CD14-positive monocyte (primary cell): ENCODE measurements at regions not wholly inside any gene's neighbourhood (a gene's known extent, or its start where the extent isn't known, plus 50 kb on each side); places are given as distances from the start of the nearest gene placed in this dataset.

Experiments
- DNase-seq, 3 donors: peaks; one replicate each; pipeline ENCODE4 v3.0.0-alpha.2; 2011 to 2022
- H2AFZ ChIP-seq: 2 replicates; pipeline ENCODE4 v1.6.0; 2012; ENCODE audit warnings: mild to moderate bottlenecking, low read depth, low read length, inconsistent platforms; ENCODE audit not compliant: insufficient read depth, poor library complexity, severe bottlenecking
- H3K27ac ChIP-seq, 2 donors: 1 replicate in 1 of 2; 2 replicates in 1 of 2; pipeline ENCODE4 v1.5.1; 2012 to 2013; ENCODE audit warnings: low read length in 2 of 2, control low read depth in 1 of 2, inconsistent platforms in 1 of 2, low read depth in 1 of 2, mild to moderate bottlenecking in 1 of 2
- H3K27me3 ChIP-seq, 2 donors: one replicate each; pipeline versions ENCODE4 v1.6.0 to v1.6.1; 2011 to 2013; ENCODE audit warnings: low read length in 2 of 2; ENCODE audit not compliant: control insufficient read depth in 2 of 2, insufficient read depth in 2 of 2
- H3K36me3 ChIP-seq, 2 donors: replicated peaks in 1 of 2; 1 replicate in 1 of 2; 2 replicates in 1 of 2; pipeline versions ENCODE4 v1.5.1 to v1.6.1; 2012 to 2013; ENCODE audit warnings: low read length in 2 of 2, control low read depth in 1 of 2, inconsistent platforms in 1 of 2, mild to moderate bottlenecking in 1 of 2; ENCODE audit not compliant: insufficient read depth in 2 of 2, control insufficient read depth in 1 of 2
- H3K4me1 ChIP-seq, 2 donors: 1 replicate in 1 of 2; 2 replicates in 1 of 2; pipeline versions ENCODE4 v1.5.1 to v1.6.1; 2012 to 2013; ENCODE audit warnings: low read length in 2 of 2, control low read depth in 1 of 2, inconsistent platforms in 1 of 2, mild to moderate bottlenecking in 1 of 2, moderate library complexity in 1 of 2; ENCODE audit not compliant: insufficient read depth in 2 of 2, control insufficient read depth in 1 of 2
- H3K4me2 ChIP-seq: replicated peaks from 2 replicates; pipeline ENCODE3; 2012; ENCODE audit warnings: low read length, moderate library complexity, mild to moderate bottlenecking; ENCODE audit not compliant: poor library complexity, severe bottlenecking; ENCODE audit errors: extremely low read depth
- H3K4me3 ChIP-seq, 3 experiments: fragments of 200-600 bp in 1 of 3; sonication (generic) in 1 of 3; replicated peaks in 1 of 3; 1 replicate in 2 of 3; 2 replicates in 1 of 3; pipeline ENCODE4 v1.5.1; 2011 to 2013; ENCODE audit warnings: low read length in 3 of 3, mild to moderate bottlenecking in 3 of 3, control low read depth in 2 of 3, low read depth in 2 of 3, inconsistent platforms in 1 of 3, moderate library complexity in 1 of 3
- H3K79me2 ChIP-seq: 2 replicates; pipeline ENCODE4 v1.6.0; 2012; ENCODE audit warnings: mild to moderate bottlenecking, control low read depth, inconsistent platforms, low read length, moderate library complexity; ENCODE audit not compliant: insufficient read depth
- H3K9ac ChIP-seq: 2 replicates; pipeline ENCODE4 v1.6.0; 2017; ENCODE audit warnings: low read length, mild to moderate bottlenecking; ENCODE audit not compliant: insufficient read depth, poor library complexity, severe bottlenecking
- H3K9me3 ChIP-seq, 2 donors: replicated peaks in 1 of 2; 1 replicate in 1 of 2; 2 replicates in 1 of 2; pipeline versions ENCODE4 v1.5.1 to v1.6.1; 2012 to 2013; ENCODE audit warnings: low read length in 2 of 2, control low read depth in 1 of 2; ENCODE audit not compliant: control insufficient read depth in 1 of 2, insufficient read depth in 1 of 2
- H4K20me1 ChIP-seq: 2 replicates; pipeline ENCODE4 v1.6.0; 2012; ENCODE audit warnings: mild to moderate bottlenecking, low read length, control low read depth, moderate library complexity; ENCODE audit not compliant: insufficient read depth
- H3K27ac Mint-ChIP-seq, 7 donors: one replicate each; pipeline ENCODE4 v1.8.0; 2020; ENCODE audit warnings: mild to moderate bottlenecking in 7 of 7, mixed read lengths in 7 of 7, moderate library complexity in 6 of 7, inconsistent platforms in 2 of 7
- H3K27me3 Mint-ChIP-seq, 3 donors: one replicate each; pipeline ENCODE4 v1.8.0; 2021 to 2022; ENCODE audit warnings: low read depth in 3 of 3, mild to moderate bottlenecking in 3 of 3, mixed read lengths in 3 of 3, moderate library complexity in 3 of 3, inconsistent platforms in 1 of 3
- H3K36me3 Mint-ChIP-seq, 2 donors: one replicate each; pipeline ENCODE4 v1.8.0; 2020; ENCODE audit warnings: mixed read lengths in 2 of 2, inconsistent platforms in 1 of 2, mild to moderate bottlenecking in 1 of 2
- H3K4me1 Mint-ChIP-seq: one replicate; pipeline ENCODE4 v1.8.0; 2020; ENCODE audit warnings: mild to moderate bottlenecking, mixed read lengths
- H3K4me3 Mint-ChIP-seq, 2 donors: one replicate each; pipeline ENCODE4 v1.8.0; 2020; ENCODE audit warnings: mild to moderate bottlenecking in 2 of 2, mixed read lengths in 2 of 2, moderate library complexity in 1 of 2
- H3K9me3 Mint-ChIP-seq, 7 donors: one replicate each; pipeline ENCODE4 v1.8.0; 2020 to 2022; ENCODE audit warnings: mixed read lengths in 7 of 7, mild to moderate bottlenecking in 6 of 7, moderate library complexity in 6 of 7, inconsistent platforms in 2 of 7
- CTCF ChIP-seq: fragments of 200-600 bp; IDR thresholded peaks from one replicate; pipeline ENCODE4 v1.8.0; 2022; ENCODE audit warnings: antibody characterized with exemption, mild to moderate bottlenecking
- WGBS: methylation state at CpG from one replicate; pipeline ENCODE4 v1.1.5; 2013; ENCODE audit warnings: missing lambda C conversion rate; ENCODE audit not compliant: insufficient coverage; 5-methylcytosine and 5-hydroxymethylcytosine counted together
- intact Hi-C, 2 donors: fragments of 100-400 bp; cut with micrococcal nuclease; formaldehyde crosslinking; loops; one replicate each; pipeline versions ENCODE4 v1.15.0 to v1.15.1; 2023

- DNase-seq: no peak
- 91% methylated on average over 1 of the region's 2 CpGs for WGBS
- H4K20me1 ChIP-seq: no peaks in the 10 kb centered on the region
- H3K79me2 ChIP-seq: no peaks in the 10 kb centered on the region
- no peak overlapping the region for H3K4me2 ChIP-seq
- Mint-ChIP-seq H3K36me3 (no peaks in the 10 kb centered on the region), H3K4me3 (no peak overlapping the region), H3K27ac (no peak overlapping the region), H3K9me3 (no peaks in the 10 kb centered on the region), H3K4me1 (no peaks in the 10 kb centered on the region), H3K27me3 (peaks cover 0 to 2% (median 0%) of the 10 kb centered on the region in 3 donors)
- H2AFZ ChIP-seq: no peak overlapping the region
- H3K9me3 ChIP-seq: no peaks in the 10 kb centered on the region
- no peaks in the 10 kb centered on the region for H3K27me3 ChIP-seq
- H3K4me3 ChIP-seq: no peak overlapping the region
- intact Hi-C loops: no loop called here
- no peak overlapping the region for H3K27ac ChIP-seq
- no peak for TF ChIP-seq CTCF
- no peaks in the 10 kb centered on the region for H3K4me1 ChIP-seq
- H3K36me3 ChIP-seq: no peaks in the 10 kb centered on the region
- H3K9ac ChIP-seq: no peak overlapping the region
Observed at GRCh38 chr6:126440923-126441322, 101.0 kb downstream of the CENPW start.

DNA sequence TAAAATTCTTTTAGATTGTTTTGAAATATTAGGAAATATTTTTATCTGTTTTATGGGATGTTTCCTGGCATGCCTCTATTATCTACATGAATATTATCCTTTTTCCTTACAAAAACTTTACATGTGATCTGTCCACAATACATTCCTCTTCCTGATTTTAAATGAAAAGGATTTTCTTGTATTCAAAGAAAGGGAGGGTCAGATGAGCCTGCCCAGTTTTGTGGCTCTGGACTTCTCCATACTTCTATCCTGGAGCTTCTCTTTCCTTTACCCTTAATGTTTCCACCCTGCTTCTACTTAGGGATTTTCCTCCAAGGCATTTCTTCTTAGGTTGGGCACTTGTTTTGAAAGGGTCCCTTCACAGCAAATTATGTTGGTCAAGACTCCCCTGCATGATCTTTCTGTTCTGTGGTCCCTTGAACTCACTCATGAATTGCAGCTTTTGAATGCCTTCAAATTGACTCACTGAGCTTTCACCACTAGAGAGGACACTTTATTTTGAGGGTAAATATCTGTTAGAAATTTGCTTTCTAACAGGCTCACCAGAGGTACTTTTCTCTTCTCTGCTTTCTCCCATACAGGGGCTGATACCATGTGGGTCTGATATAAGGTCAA, 104.9 kb downstream of the CENPW start:
- Histone ChIP-seq H3K4me2 (no peak overlapping the region), H2AFZ (no peak overlapping the region), H3K79me2 (no peaks in the 10 kb centered on the region), H3K4me3 (no peak overlapping the region), H3K9ac (no peak overlapping the region), H3K36me3 (no peaks in the 10 kb centered on the region), H4K20me1 (no peaks in the 10 kb centered on the region), H3K27ac (no peak overlapping the region), H3K27me3 (no peaks in the 10 kb centered on the region), H3K4me1 (no peaks in the 10 kb centered on the region), H3K9me3 (no peaks in the 10 kb centered on the region)
- peaks cover 0 to 2% (median 1%) of the 10 kb centered on the region in 3 donors for H3K27me3 Mint-ChIP-seq
- no peak for DNase-seq
- H3K9me3 Mint-ChIP-seq: peaks cover 0 to 2% (median 0%) of the 10 kb centered on the region in 7 donors
- H3K4me3 Mint-ChIP-seq: no peak overlapping the region
- no peaks in the 10 kb centered on the region for H3K4me1 Mint-ChIP-seq
- no peaks in the 10 kb centered on the region for H3K36me3 Mint-ChIP-seq
- H3K27ac Mint-ChIP-seq: no peak overlapping the region
- intact Hi-C loops: no loop called here
- TF ChIP-seq CTCF: no peak
